ENCODE measurements at regions not wholly inside any gene's neighbourhood (a gene's known extent, or its start where the extent isn't known, plus 50 kb on each side); places are given as distances from the start of the nearest gene placed in this dataset.

DNA sequence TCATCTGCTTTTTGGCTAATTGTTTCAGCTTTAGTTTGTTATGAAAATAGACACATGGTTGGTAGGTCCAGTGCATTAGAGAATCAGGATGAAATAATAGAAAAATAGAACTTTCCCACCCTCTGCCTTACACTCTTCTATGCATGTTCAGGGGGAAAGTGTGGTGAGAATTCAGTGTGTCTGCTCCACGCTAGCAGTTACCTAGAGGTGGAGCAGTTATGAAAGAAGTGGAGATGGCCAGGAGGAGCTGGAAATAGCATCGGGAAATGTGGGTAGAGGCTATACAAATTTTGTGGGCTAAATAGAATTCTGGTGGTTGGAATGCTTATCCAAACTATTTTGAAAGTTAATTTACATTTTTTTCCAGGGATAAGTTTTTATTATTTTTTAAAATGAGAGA is 91.4 kb upstream of the MAD2L1 start:
- DNase-seq (ENCODE audit: low read depth), result no peak
- in situ Hi-C loops (cut with HindIII; ENCODE audit: low pct_unique_long_range_greater_than_20kb, low sequenced_read_pairs), result no loop called here

- in situ Hi-C loops (cut with HindIII; ENCODE audit: low pct_unique_long_range_greater_than_20kb, low sequenced_read_pairs), result no loop called here
- peak; percentile 22 for DNase-seq (ENCODE audit: low read depth)
These were observed 89.6 kb upstream of the MAD2L1 start for GRCh38 chr4:120156120-120156718.

DNA sequence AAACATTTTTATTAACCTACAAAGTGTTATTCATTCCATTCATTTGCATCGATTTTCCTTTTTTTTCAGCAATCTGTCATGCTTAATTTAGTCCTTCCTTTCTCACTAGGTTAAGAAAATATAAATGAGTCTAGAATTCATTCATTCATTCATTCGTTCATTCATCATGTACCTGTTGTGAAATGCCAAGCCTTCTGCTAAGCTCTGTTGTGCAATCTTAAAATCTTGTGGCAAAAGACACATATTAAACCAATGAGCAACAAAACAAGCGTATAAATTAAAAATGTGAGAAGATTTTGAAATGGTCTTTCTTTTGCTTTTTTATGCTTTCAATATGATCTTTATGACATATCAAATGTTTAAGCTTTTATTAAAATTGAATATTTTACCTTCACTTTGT is 88.6 kb upstream of the MAD2L1 start:
- DNase-seq (ENCODE audit: low read depth), result no peak

GRCh38 chr4:120144634-120145033 is 78.0 kb upstream of the MAD2L1 start:
- in situ Hi-C loops (cut with HindIII; ENCODE audit: low pct_unique_long_range_greater_than_20kb, low sequenced_read_pairs), result no loop called here
- DNase-seq (ENCODE audit: low read depth), result no peak

More for the DNA sequence above, 88.6 kb upstream of the MAD2L1 start:
- in situ Hi-C loops (cut with HindIII; ENCODE audit: low pct_unique_long_range_greater_than_20kb, low sequenced_read_pairs), result no loop called here

DNA sequence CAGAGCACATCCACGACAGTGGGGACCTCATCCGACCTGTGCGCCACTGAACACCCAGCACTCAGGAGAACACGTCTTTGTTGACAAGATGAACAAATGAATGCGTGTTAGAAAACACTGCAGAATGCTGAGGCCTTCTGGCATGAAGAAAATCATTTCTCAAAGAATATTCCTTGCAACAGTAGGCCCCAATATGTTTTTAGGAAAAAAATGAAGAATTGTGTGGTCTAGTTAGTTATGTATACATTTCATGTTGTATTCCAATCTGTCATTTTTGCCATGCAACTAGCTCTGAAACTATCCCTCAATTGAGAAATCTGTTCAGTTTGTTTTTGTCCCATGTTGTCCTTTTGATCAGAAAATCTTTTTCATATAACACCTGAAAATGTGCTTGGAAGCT is 77.4 kb upstream of the MAD2L1 start:
- DNase-seq (ENCODE audit: low read depth), result no peak
- in situ Hi-C loops (cut with HindIII; ENCODE audit: low pct_unique_long_range_greater_than_20kb, low sequenced_read_pairs), result no loop called here

- DNase-seq (ENCODE audit: low read depth), result no peak
- in situ Hi-C loops (cut with HindIII; ENCODE audit: low pct_unique_long_range_greater_than_20kb, low sequenced_read_pairs), result no loop called here
These were observed 72.7 kb upstream of the MAD2L1 start for GRCh38 chr4:120139392-120139791.

- peak; percentile 4 for DNase-seq (ENCODE audit: low read depth)
- in situ Hi-C loops (cut with HindIII; ENCODE audit: low pct_unique_long_range_greater_than_20kb, low sequenced_read_pairs), result no loop called here
These were observed 66.3 kb upstream of the MAD2L1 start for GRCh38 chr4:120132935-120133334.

DNA sequence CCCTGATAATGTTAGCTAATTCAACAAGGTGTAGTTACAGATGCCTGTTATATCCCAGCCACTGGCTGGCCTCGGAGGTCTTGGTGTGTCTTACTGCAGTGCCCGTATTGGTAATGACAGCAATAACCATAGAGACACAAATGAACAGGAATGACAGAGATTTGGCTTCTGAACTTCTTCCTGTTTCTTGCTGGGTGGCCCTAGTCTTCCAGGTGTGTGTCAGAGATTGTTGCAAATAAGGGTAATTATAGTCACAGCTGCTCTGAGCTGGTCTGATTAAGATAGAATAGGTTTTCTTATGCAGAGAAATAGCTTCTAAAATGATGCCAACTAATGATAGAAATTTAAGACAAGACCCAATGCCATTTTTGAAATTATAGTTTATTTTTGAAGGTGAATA is 64.1 kb upstream of the MAD2L1 start:
- DNase-seq (ENCODE audit: low read depth), result no peak
- in situ Hi-C loops (cut with HindIII; ENCODE audit: low pct_unique_long_range_greater_than_20kb, low sequenced_read_pairs), result no loop called here
